ENCODE measurements at regions not wholly inside any gene's neighbourhood (a gene's known extent, or its start where the extent isn't known, plus 50 kb on each side); places are given as distances from the start of the nearest gene placed in this dataset.

DNA sequence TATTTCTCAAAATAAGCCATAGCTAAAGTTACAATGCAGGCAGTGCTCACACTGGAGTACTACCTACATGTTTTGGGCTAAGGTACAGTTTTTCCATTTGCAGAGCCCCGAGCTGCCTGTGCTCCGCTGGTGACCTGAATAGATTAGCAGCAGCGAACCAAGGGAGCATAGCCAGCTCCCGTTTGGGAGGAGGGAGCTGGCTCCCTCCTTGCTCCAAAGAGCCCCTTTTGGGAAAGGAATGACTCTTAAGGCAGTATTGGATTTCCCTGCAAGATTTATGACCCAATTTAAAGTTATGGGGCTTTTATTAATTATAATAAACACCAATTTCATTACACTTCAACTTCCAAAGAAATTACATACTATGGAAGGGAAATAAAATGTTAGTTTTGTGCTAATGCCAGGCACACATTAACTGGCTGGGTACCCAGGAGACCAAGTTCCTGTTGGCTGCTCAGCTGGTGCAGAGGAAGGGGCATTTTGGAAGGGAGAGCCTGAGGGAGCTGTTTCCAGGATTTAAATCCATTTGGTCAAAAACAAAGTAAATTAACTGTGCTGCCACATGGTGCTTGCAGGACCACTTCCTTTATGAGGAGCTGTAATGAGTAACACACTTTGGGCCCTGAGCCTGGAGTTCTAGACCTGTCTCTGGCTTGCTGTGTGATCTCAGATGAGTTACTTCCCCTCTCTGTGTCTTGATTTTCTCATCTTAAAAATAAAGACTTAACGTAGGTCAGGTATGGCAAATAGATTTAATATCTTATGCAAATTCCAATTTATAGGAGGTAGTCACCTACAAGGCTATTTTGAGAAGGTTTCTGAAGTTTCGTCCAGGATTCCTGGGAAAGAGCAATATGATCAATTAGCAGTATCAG, 362.1 kb upstream of the CCL2 start:
- TF ChIP-seq, protein P1, sequence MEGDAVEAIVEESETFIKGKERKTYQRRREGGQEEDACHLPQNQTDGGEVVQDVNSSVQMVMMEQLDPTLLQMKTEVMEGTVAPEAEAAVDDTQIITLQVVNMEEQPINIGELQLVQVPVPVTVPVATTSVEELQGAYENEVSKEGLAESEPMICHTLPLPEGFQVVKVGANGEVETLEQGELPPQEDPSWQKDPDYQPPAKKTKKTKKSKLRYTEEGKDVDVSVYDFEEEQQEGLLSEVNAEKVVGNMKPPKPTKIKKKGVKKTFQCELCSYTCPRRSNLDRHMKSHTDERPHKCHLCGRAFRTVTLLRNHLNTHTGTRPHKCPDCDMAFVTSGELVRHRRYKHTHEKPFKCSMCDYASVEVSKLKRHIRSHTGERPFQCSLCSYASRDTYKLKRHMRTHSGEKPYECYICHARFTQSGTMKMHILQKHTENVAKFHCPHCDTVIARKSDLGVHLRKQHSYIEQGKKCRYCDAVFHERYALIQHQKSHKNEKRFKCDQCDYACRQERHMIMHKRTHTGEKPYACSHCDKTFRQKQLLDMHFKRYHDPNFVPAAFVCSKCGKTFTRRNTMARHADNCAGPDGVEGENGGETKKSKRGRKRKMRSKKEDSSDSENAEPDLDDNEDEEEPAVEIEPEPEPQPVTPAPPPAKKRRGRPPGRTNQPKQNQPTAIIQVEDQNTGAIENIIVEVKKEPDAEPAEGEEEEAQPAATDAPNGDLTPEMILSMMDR (IDR thresholded peaks at IDR 0.05; ENCODE audit: low read depth, low read length, missing control alignments), result no peak
- H3K4me3 ChIP-seq (ENCODE audit: low read depth, low read length), result no peak overlapping the region
- DNase-seq (ENCODE audit: low read depth), result no peak

DNA sequence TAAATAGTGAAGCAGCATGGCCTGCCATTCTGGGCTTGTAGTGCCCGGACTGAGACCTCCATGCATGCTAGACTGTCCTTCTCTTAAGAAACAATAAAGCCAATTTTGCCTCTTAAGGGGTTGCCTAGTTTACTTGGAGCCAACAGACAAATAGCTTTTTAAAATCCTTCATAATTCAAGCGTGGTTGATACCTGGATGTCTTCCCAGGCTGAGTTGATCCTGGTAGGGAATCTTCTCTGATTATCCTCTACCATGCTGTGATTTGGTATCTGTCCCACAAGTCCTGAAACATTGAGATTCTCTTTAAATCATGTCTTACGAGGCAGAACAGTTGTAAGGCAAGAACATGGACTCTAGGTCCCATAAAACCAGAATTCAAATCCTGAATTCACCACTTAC, 359.6 kb upstream of the CCL2 start:
- no peak for DNase-seq (ENCODE audit: low read depth)
- H3K4me3 ChIP-seq (ENCODE audit: low read depth, low read length), result no peak overlapping the region
- TF ChIP-seq, protein P1 (IDR thresholded peaks at IDR 0.05; ENCODE audit: low read depth, low read length, missing control alignments), result no peak

DNA sequence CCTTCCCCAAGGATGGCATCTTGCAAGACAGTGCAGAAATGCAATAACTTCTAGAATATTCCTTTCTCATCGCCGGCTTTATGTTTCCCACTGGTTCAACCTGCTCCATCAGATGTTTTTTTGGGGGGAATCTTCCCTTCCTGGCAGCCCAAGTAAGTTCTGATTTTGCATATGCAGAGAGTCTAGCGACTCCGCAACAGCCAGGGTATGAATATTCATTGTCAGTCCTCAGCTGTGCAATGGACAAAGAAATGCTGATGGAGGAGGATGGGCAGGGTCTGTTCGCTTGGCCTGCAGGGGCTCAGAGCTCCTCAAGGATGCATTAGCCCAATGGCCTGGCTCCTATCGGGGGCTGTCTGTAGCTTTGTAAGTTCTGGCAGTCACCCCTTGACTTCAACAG, 358.8 kb upstream of the CCL2 start:
- H3K4me3 ChIP-seq (ENCODE audit: low read depth, low read length), result no peak overlapping the region
- DNase-seq (ENCODE audit: low read depth), result no peak
- TF ChIP-seq, protein P1 (IDR thresholded peaks at IDR 0.05; ENCODE audit: low read depth, low read length, missing control alignments), result no peak

DNA sequence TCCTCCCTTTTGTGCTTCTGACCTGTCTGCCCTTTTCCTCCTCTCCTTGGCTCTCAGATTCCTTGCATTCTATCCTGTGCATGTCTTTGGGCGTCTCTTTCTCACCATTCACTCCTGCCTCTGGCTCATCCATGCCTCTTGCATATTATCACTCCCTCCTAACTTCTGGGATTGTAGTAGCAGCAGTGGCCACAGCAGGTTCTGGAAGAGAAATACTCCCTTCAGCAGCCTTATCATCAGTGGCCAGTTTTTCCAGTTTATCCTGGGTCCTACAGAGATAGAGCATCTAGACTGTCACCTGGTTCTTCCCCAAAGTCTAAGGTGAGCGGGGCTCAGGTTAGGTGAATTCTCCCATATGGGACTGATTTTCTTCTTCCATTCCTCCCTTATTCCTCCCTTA, 354.0 kb upstream of the CCL2 start:
- DNase-seq (ENCODE audit: low read depth), result no peak
- no peak overlapping the region for H3K4me3 ChIP-seq (ENCODE audit: low read depth, low read length)
- TF ChIP-seq, protein P1 (IDR thresholded peaks at IDR 0.05; ENCODE audit: low read depth, low read length, missing control alignments), result no peak

DNA sequence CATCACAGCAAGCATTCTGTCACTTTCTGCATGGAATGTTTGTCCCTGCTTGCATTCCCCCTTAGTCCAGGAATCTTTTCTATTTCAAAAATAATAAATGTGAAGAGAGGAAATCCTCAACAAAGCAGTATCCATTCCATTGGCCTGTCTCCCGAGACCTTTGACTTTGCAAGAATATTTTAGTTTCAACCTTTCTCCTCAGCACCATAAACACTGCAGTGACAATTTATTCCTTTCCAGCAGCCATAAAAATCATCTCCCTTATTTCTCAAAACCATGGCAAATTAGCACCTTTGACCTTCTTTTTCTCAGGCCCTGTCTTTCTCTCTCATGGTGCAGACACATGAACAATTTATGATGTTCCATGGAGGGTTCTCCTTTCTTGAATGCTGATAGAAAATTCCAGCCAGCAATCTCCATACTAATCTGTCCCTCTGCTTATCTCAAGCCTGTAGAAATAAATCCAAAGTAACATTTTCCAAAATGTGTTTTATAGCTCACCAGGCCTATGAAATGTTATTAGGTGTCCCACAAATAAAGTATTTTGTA, 352.1 kb upstream of the CCL2 start:
- DNase-seq (ENCODE audit: low read depth), result no peak
- H3K4me3 ChIP-seq (ENCODE audit: low read depth, low read length), result no peak overlapping the region
- TF ChIP-seq, protein P1 (IDR thresholded peaks at IDR 0.05; ENCODE audit: low read depth, low read length, missing control alignments), result no peak

DNA sequence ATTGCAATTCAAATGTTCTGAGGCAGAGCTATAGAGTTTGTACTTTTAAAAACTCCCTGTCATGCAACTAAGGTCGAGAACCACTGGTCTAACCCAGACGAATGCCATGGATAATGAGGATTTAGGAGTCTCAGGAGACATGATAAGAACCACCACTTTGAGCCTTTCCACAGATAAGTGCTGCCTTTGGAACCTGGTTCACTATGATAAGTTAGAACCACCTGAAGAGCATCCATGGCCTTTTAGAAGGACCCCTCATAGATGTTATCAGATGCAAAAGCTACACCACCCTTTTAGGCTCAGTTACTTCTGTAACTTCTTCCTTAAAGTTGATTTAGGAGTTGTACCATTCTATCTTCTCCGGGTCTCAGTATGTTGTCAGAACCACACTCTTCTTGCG, 350.6 kb upstream of the CCL2 start:
- DNase-seq (ENCODE audit: low read depth), result no peak
- TF ChIP-seq, protein P1 (IDR thresholded peaks at IDR 0.05; ENCODE audit: low read depth, low read length, missing control alignments), result no peak
- no peak overlapping the region for H3K4me3 ChIP-seq (ENCODE audit: low read depth, low read length)

All from GM12864 (cell line).